Esophagus (tissue), 2 donors: ENCODE measurements at regions not wholly inside any gene's neighbourhood (a gene's known extent, or its start where the extent isn't known, plus 50 kb on each side); places are given as distances from the start of the nearest gene placed in this dataset.

Experiments used
- H3K27ac ChIP-seq, 2 donors: one replicate each; pipeline ENCODE4 v1.5.1; 2013; ENCODE audit warnings: low read depth in 2 of 2, mild to moderate bottlenecking in 2 of 2, inconsistent platforms in 1 of 2, low read length in 1 of 2, moderate library complexity in 1 of 2
- H3K27me3 ChIP-seq, 2 donors: one replicate each; pipeline ENCODE4 v1.6.1; 2013; ENCODE audit warnings: low read length in 2 of 2, control low read depth in 1 of 2, mild to moderate bottlenecking in 1 of 2; ENCODE audit not compliant: insufficient read depth in 2 of 2, control insufficient read depth in 1 of 2
- H3K36me3 ChIP-seq, 2 donors: one replicate each; pipeline ENCODE4 v1.6.1; 2013; ENCODE audit warnings: low read length in 1 of 2; ENCODE audit not compliant: control insufficient read depth in 2 of 2, insufficient read depth in 2 of 2
- H3K4me1 ChIP-seq, 2 donors: one replicate each; pipeline ENCODE4 v1.6.1; 2013; ENCODE audit warnings: low read length in 1 of 2; ENCODE audit not compliant: control insufficient read depth in 2 of 2, insufficient read depth in 2 of 2
- H3K4me3 ChIP-seq, 2 donors: one replicate each; pipeline ENCODE4 v1.5.1; 2013; ENCODE audit warnings: low read length in 2 of 2, mild to moderate bottlenecking in 2 of 2, low read depth in 1 of 2, moderate library complexity in 1 of 2
- H3K9me3 ChIP-seq, 2 donors: one replicate each; pipeline ENCODE4 v1.6.1; 2013; ENCODE audit warnings: mild to moderate bottlenecking in 2 of 2, low read depth in 1 of 2, low read length in 1 of 2, moderate library complexity in 1 of 2; ENCODE audit not compliant: control insufficient read depth in 2 of 2, insufficient read depth in 1 of 2
- WGBS, 2 donors: extraction: QIAGEN DNeasy Blood & Tissue Kit; methylation state at CpG; one replicate each; pipeline ENCODE4 v1.1.7; 2013; 5-methylcytosine and 5-hydroxymethylcytosine counted together
- donor health status: healthy with polysubstance abuse.
- donor health status: Bipolar disorder and iron deficiency.

DNA sequence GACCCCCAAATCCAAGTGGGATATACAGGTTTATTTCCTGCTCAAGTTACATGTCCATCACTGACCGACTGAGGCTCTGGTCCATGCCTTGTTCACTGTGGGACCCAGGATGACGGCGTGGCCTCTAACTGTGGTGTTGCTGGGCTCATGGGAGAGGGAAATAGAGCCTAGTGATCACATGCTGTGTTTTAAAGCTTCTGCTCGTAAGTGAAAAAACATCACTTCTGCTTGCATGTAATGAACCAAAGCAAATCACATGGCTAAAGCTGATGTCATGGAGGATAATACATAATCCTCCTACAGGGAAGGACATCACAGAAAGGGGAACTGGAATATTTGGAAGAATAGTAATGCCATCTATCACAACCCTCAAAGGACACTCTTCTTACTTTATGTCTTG lies 107.6 kb downstream of the FASLG start:
- no peaks in the 10 kb centered on the region for H3K36me3 ChIP-seq
- no peak overlapping the region for H3K27ac ChIP-seq
- WGBS, 2 donors, result 93 to 94% methylated on average over 4 of the region's 4 CpGs
- no peaks in the 10 kb centered on the region for H3K27me3 ChIP-seq
- H3K9me3 ChIP-seq, result no peaks in the 10 kb centered on the region
- H3K4me3 ChIP-seq, result no peak overlapping the region
- no peaks in the 10 kb centered on the region for H3K4me1 ChIP-seq

DNA sequence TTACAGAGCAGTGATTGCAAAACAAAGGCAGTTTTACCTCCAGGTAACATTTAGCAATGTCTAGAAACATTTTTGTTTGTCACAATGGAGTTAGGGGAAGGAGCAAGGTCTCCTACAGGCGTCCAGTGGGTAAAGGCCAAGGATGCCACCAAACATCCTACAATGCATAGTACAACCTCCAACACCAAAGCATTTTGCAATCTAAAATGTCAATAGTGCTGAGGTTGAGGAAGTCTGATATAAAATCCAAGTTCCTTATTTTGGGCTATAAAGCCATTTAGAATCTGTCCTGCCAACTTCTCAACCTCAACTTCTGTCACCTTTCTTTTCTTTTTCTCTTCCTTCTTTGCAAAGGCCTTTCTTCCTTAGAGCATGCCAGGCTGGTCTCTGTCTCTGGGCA lies 111.2 kb downstream of the FASLG start:
- WGBS, 2 donors, result 63 to 81% methylated on average over 1 of the region's 1 CpG
- no peaks in the 10 kb centered on the region for H3K27me3 ChIP-seq
- H3K27ac ChIP-seq, result no peak overlapping the region
- H3K9me3 ChIP-seq, result no peaks in the 10 kb centered on the region
- H3K4me1 ChIP-seq, result no peaks in the 10 kb centered on the region
- no peak overlapping the region for H3K4me3 ChIP-seq
- H3K36me3 ChIP-seq, result no peaks in the 10 kb centered on the region

DNA sequence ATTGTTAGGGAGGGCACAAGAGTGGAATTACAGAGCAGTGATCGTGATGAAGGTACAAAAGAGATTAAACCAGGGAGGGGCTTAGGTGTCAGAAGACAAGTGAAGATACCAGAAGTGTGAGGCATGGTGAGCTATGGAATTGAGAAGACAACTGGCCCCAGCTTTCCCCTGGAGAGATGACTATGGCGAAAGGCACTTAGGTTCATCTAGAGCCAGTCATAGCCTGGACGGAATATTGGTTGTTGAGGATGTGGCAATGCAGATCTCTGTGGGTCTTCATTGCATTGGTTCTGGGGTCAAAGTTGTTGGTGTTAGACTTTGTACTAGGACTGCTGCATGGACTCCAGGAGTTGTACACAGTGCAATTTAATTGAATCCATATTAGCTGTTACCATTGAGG lies 115.7 kb downstream of the FASLG start:
- Histone ChIP-seq H3K4me1 (no peaks in the 10 kb centered on the region), H3K27ac (no peak overlapping the region), H3K36me3 (no peaks in the 10 kb centered on the region), H3K4me3 (no peak overlapping the region), H3K27me3 (no peaks in the 10 kb centered on the region), H3K9me3 (no peaks in the 10 kb centered on the region)
- WGBS, 2 donors, result 90 to 93% methylated on average over 3 of the region's 3 CpGs

DNA sequence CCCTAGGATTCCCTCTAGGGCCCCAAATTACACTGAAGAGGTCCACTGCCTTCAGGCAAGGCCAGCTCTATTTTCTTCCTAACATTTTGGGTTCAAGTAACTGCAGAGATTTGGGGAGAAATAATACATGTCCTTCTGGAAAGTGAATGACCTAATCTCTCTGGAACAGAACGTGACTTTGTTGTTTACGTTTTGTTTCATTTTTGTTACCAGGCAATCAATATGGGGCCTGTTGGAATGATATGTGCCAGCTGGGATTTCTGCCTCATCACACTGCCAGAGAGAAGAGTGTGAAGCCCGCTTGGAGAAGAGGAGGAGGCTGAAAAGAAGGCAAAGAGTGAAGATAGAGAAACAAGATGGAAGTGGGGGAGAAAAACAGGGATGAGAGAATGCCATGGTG lies 116.7 kb downstream of the FASLG start:
- no peaks in the 10 kb centered on the region for H3K36me3 ChIP-seq
- H3K4me3 ChIP-seq, result no peak overlapping the region
- H3K27ac ChIP-seq, result no peak overlapping the region
- WGBS, 2 donors, result 46 to 50% methylated on average over 3 of the region's 3 CpGs
- no peaks in the 10 kb centered on the region for H3K27me3 ChIP-seq
- no peaks in the 10 kb centered on the region for H3K4me1 ChIP-seq
- no peaks in the 10 kb centered on the region for H3K9me3 ChIP-seq

DNA sequence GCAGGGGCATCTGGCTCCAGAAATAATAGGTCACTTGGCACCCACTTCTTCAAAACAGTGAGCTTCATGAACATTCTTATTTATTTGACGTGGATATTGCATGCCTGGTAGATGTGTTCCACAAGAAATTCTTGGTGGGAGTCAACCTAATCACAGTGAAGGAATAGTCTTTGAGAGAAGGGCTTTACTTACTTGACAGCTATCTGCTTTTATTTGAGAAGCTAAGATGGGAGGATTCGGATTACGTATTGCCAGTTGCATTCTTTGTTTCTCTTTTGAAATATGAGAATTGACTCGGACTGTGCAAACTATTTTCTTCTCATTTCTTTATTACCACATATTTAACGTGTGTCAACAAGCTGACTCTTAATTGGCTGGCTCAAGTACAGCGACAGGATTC lies 117.2 kb downstream of the FASLG start:
- H3K27ac ChIP-seq, result no peak overlapping the region

DNA sequence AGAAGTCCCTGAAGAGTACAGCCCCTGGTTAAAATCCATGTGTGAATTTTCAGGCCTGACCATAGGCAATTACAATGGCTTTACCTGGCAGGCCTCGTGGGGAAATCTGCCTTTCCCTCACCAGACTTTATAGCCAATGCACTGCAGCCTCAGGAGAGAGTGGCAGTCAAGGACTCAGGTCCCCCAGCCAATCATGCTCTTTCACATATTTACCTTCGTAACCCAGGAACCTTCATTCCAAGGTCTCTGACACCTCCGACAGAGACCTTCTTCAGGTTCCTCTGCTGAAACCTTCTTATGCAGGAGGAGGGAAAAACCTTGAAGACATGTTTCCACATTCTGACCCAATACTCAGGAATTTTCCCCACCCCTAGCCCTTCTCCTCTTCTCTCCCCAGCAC lies 118.9 kb downstream of the FASLG start:
- 81 to 86% methylated on average over 3 of the region's 3 CpGs for WGBS, 2 donors
- H3K36me3 ChIP-seq, result no peaks in the 10 kb centered on the region
- no peaks in the 10 kb centered on the region for H3K4me1 ChIP-seq
- H3K27ac ChIP-seq, result no peak overlapping the region
- H3K4me3 ChIP-seq, result no peak overlapping the region
- H3K9me3 ChIP-seq, result no peaks in the 10 kb centered on the region
- H3K27me3 ChIP-seq, result no peaks in the 10 kb centered on the region

More for the DNA sequence above, 117.2 kb downstream of the FASLG start:
- Histone ChIP-seq H3K4me3 (no peak overlapping the region), H3K27me3 (no peaks in the 10 kb centered on the region), H3K36me3 (no peaks in the 10 kb centered on the region), H3K4me1 (no peaks in the 10 kb centered on the region), H3K9me3 (no peaks in the 10 kb centered on the region)
- 41 to 64% methylated on average over 6 of the region's 6 CpGs for WGBS, 2 donors

DNA sequence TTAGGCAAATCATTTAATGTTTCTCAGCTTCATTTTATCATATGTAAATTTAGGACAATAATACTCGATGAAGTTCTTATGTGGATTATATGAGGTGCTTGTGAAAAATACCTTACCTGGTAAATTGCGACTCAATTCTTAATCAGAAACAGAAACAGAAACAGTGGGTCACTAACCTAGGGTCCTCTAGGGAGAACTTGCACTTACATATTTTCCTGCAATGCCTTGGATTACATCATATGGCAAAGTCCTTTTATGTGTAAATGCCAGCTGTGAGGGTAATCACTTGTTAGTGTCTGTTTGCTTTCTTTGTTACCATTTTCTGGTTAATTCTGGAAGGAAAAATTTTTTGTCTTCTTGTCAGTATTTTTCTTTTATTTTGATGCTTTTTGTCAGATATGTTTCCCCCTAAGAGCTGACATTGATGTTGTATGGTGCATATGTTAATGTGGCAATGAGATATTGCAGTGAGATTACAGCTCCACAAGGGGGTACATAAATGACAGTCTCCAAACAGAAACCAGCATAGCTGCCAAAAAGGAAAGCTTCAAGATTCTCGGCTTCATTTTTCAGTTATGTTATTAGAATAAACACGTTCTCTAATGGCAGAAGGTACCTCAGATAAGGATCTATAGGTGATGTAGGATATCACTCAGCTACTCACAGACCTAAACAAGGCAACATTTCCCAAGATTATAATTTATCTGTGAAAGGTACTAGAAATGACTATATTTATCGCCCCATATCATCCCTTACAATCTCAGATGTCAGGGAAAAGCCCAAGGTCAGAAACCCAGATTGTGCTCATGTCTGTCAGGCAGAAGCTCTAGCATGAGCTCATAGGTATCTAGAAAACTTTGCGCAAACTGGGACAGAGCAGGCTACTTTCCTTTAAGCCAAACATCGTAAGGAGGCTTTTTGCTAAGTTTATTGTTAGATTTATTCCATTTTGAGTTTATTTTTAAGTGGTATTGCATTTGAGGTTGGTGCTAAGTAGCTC lies 119.9 kb downstream of the FASLG start:
- no peaks in the 10 kb centered on the region for H3K27me3 ChIP-seq
- no peak overlapping the region for H3K4me3 ChIP-seq
- no peak overlapping the region for H3K27ac ChIP-seq
- no peaks in the 10 kb centered on the region for H3K9me3 ChIP-seq
- no peaks in the 10 kb centered on the region for H3K4me1 ChIP-seq
- no peaks in the 10 kb centered on the region for H3K36me3 ChIP-seq
- WGBS, 2 donors, result 68 to 72% methylated on average over 7 of the region's 7 CpGs

DNA sequence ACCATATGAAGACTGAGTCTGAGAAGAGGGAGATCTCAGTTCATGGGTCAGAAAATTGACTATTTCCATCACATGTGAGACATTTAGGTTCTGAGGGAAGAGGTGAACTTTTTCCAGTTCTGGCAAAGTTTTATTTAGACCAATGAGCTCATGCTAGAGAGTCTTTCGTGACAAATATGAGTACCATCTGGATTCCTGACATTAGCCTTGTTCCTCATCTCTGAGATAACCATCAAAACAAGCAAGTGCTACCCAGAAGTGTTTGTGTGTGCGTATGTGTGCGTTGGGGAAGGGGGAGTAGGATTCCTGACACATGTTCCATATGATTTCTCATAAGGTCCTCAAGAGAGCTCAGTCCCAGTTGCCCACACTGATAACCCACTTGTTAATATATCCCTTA lies 120.6 kb downstream of the FASLG start:
- no peaks in the 10 kb centered on the region for H3K36me3 ChIP-seq
- H3K4me1 ChIP-seq, result no peaks in the 10 kb centered on the region
- WGBS, 2 donors, result 68 to 73% methylated on average over 3 of the region's 3 CpGs
- H3K9me3 ChIP-seq, result no peaks in the 10 kb centered on the region
- H3K27ac ChIP-seq, result no peak overlapping the region
- no peaks in the 10 kb centered on the region for H3K27me3 ChIP-seq
- H3K4me3 ChIP-seq, result no peak overlapping the region

DNA sequence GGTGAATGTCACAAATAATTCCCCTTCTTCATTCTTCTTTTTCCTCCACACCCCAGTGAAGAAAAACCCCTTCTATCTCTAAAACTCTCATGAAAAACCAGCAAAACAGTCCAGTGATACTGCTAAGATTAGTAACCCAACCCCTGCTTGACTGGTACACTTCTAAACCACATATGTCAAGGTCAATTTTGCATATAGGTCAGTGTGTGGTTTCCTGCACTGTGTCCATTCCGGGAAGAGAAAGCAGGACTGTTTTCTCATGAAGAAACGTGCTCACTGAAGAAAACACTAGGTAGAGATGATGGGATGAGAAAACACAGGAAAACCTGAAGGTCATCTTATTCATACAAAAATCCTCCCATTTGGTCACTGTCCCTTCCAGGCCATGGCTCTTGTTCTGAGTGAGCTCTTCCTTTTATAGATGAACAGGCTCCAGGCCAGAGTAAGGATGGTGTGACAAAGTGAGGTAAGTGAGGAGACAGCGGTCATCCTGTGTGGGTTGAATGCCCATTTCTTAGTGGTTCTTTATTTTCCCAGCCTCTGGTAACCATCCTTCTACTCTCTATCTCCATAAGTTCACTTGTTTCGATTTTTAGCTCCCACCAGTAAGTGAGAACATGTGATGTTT lies 122.7 kb downstream of the FASLG start:
- Histone ChIP-seq H3K27ac (no peak overlapping the region), H3K36me3 (no peaks in the 10 kb centered on the region), H3K4me1 (no peaks in the 10 kb centered on the region), H3K4me3 (no peak overlapping the region), H3K9me3 (no peaks in the 10 kb centered on the region), H3K27me3 (no peaks in the 10 kb centered on the region)
- WGBS, 2 donors, result 69 to 80% methylated on average over 4 of the region's 4 CpGs
